ENCODE measurements at regions not wholly inside any gene's neighbourhood (a gene's known extent, or its start where the extent isn't known, plus 50 kb on each side); places are given as distances from the start of the nearest gene placed in this dataset.

DNA sequence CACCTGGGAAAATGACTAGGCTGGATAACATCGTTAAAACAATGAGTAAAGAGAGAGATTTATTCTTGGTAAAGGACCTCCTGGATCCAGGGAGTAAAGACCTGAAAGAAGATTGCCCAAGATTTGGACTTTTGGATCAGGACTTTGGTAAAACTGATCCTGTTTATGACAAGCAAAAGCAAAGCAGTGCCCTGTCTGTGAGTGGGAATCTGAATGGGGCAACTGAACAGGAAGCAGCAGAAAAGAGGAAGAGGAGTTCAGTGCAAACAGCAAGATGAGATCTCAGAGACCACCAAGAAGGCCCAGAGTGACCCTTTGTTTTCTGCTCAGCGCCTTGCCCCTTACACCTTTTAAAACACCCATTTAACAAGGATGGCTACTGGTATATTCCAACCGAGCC lies 122.0 kb downstream of the VPREB1 start:
- H4K91ac ChIP-seq (ENCODE audit: insufficient read length, low read depth, low read length), result no peak overlapping the region
- H3K27me3 ChIP-seq (ENCODE audit: insufficient read depth, low read length), result peaks cover 83% of the 10 kb centered on the region
- Mint-ChIP-seq H3K27me3 (ENCODE audit: low read depth) (peaks cover 100% of the 10 kb centered on the region), H3K36me3 (ENCODE audit: insufficient read depth in 1 of 3, low read depth in 3 of 3) (no peaks in the 10 kb centered on the region), H3K27ac (no peak overlapping the region), H3K4me3 (no peak overlapping the region), H3K4me1 (peaks cover 2 to 5% of the 10 kb centered on the region in 2 experiments; a peak in 2 of 4 replicates), H3K9me3 (peaks cover 2 to 3% of the 10 kb centered on the region in 2 experiments; a peak in 2 of 5 replicates)
- no CpG with 5 or more reads among the region's 3 CpGs for WGBS (ENCODE audit: extremely low coverage, insufficient read length, low lambda C conversion rate)
- no peaks in the 10 kb centered on the region for H3K23me2 ChIP-seq (ENCODE audit: insufficient read length, low read depth, low read length, poor library complexity, severe bottlenecking)
- no peak overlapping the region for H3K56ac ChIP-seq (ENCODE audit: insufficient read length, low read depth, low read length)
- no peak overlapping the region for H4K5ac ChIP-seq (ENCODE audit: insufficient read length, low read depth, low read length)
- no peak overlapping the region for H3K14ac ChIP-seq (ENCODE audit: insufficient read depth, low read length)
- H3K4ac ChIP-seq (ENCODE audit: low read depth, low read length), result no peak overlapping the region
- no peak overlapping the region for H2AFZ ChIP-seq (ENCODE audit: low read length)
- H2BK120ac ChIP-seq (ENCODE audit: low read depth, low read length, poor library complexity, severe bottlenecking), result no peak overlapping the region
- no peaks in the 10 kb centered on the region for H3K79me1 ChIP-seq (ENCODE audit: insufficient read depth, low read depth, low read length, poor library complexity, severe bottlenecking)
- no peak overlapping the region for H2BK5ac ChIP-seq (ENCODE audit: insufficient read length, low read length)
- H2AK5ac ChIP-seq (ENCODE audit: insufficient read length, low read length), result no peak overlapping the region
- no peak overlapping the region for H2BK12ac ChIP-seq (ENCODE audit: insufficient read length, low read depth, low read length)
- TF ChIP-seq, protein P1, sequence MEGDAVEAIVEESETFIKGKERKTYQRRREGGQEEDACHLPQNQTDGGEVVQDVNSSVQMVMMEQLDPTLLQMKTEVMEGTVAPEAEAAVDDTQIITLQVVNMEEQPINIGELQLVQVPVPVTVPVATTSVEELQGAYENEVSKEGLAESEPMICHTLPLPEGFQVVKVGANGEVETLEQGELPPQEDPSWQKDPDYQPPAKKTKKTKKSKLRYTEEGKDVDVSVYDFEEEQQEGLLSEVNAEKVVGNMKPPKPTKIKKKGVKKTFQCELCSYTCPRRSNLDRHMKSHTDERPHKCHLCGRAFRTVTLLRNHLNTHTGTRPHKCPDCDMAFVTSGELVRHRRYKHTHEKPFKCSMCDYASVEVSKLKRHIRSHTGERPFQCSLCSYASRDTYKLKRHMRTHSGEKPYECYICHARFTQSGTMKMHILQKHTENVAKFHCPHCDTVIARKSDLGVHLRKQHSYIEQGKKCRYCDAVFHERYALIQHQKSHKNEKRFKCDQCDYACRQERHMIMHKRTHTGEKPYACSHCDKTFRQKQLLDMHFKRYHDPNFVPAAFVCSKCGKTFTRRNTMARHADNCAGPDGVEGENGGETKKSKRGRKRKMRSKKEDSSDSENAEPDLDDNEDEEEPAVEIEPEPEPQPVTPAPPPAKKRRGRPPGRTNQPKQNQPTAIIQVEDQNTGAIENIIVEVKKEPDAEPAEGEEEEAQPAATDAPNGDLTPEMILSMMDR (conservative IDR thresholded peaks at IDR 0.05), result no peak
- no peak overlapping the region for H3K27ac ChIP-seq (ENCODE audit: insufficient read length, low read depth, low read length)
- H3K18ac ChIP-seq (ENCODE audit: insufficient read length, low read depth, low read length), result no peak overlapping the region
- no peak overlapping the region for H2BK20ac ChIP-seq (ENCODE audit: low read depth, low read length, poor library complexity, severe bottlenecking)
- H3K9ac ChIP-seq (ENCODE audit: extremely low read depth, insufficient read length, low read length), result no peak overlapping the region
- H3K23ac ChIP-seq (ENCODE audit: insufficient read length, low read depth, low read length), result no peak overlapping the region
- H4K8ac ChIP-seq (replicated peaks; ENCODE audit: insufficient read length, low read depth, low read length), result no peak overlapping the region
- H3K4me2 ChIP-seq (ENCODE audit: insufficient read depth, insufficient read length, low read length), result no peak overlapping the region
- H3K79me2 ChIP-seq (ENCODE audit: insufficient read depth, low read length), result no peaks in the 10 kb centered on the region
- no peaks in the 10 kb centered on the region for H3K4me1 ChIP-seq (ENCODE audit: insufficient read depth, low read length)
- no peak overlapping the region for H2BK15ac ChIP-seq (ENCODE audit: low read depth, low read length)
- DNase-seq, result no peak
- no peak overlapping the region for H3T11ph ChIP-seq (ENCODE audit: low read length)
- no peaks in the 10 kb centered on the region for H4K20me1 ChIP-seq (ENCODE audit: control insufficient read depth, insufficient read depth, insufficient read length)
- no peaks in the 10 kb centered on the region for H3K9me3 ChIP-seq (ENCODE audit: control insufficient read depth, low read depth, low read length)
